ENCODE measurements at regions not wholly inside any gene's neighbourhood (a gene's known extent, or its start where the extent isn't known, plus 50 kb on each side); places are given as distances from the start of the nearest gene placed in this dataset.
"Not testable (repeated sequence)": the region's sequence is repeated elsewhere in the genome, so short reads cannot be mapped to it uniquely, and the experiment has no call there.

GRCh38 chr3:195969838-195970776, 61.8 kb upstream of the TNK2 start:
- DNase-seq, result not testable (repeated sequence)

GRCh38 chr3:195969341-195969740, 61.0 kb upstream of the TNK2 start:
- not testable (repeated sequence) for DNase-seq

- DNase-seq, result not testable (repeated sequence)
Observed at GRCh38 chr3:195968104-195968503, 59.8 kb upstream of the TNK2 start.

- DNase-seq, result not testable (repeated sequence)
Observed at GRCh38 chr3:195967387-195967720, 59.0 kb upstream of the TNK2 start.

DNA sequence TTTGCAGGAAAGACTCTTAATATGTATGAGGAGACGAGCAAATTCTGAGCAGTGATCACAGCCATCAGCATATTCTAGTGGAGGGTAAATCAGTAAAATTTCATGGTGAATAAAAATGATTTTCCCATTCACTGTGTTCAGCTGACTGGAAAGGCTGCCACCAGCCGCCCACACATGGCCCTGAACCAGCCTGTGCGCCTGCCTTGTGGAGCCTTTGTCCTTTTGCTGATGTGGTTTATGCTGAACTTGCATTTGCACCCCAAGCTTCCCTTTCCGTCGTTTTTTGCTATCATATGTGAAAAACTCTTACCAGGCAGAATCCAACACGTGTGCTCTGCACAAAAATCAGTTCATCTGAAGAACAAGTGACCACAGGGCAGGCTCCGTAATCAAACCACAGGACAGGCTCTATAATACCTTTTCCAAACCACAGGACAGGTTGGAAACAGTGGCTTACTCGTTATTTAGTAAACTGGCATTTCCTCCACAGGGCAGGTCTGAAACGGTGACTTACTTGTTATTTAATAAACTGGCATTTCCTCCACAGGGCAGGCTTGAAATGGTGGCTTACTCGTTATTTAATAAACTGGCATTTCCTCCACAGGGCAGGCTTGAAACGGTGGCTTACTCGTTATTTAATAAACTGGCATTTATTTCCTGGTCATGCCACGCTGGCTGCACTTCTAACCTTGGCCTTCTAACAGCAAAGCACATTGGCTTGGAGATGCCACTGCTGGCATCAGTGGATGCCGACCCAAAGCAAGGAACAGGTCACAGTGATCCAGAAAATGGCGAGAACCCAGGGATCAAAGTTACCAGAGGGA, 58.4 kb upstream of the TNK2 start:
- DNase-seq, result not testable (repeated sequence)

GRCh38 chr3:195965217-195965616, 56.9 kb upstream of the TNK2 start:
- not testable (repeated sequence) for DNase-seq

- DNase-seq, result not testable (repeated sequence)
Observed at GRCh38 chr3:195964318-195965107, 56.2 kb upstream of the TNK2 start.

- DNase-seq, result peak; percentile 10
Observed at GRCh38 chr3:195962222-195962621, 53.9 kb upstream of the TNK2 start.

- DNase-seq, result peak; percentile 37
Observed at GRCh38 chr3:195960971-195961775, 52.8 kb upstream of the TNK2 start.

DNA sequence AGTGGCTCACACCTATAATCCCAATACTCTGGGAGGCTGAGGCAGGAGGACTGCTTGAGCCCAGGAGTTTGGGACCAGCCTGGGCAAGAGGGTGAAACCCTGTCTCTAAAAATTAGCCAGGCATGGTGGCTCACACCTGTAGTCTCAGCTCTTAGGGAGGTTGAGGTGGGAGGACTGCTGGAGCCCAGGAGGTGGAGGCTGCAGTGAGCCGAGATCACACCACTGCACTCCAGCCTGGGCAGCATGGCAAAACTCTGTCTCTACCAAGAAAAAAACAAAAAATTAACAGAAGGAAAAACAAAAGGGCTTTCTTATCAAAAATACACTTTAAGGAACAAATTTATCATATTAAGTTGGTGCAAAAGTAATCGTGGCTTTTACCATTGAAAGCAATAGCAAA, 51.8 kb upstream of the TNK2 start:
- not testable (repeated sequence) for DNase-seq

- DNase-seq, result not testable (repeated sequence)
Observed at GRCh38 chr3:195959367-195960157, 51.2 kb upstream of the TNK2 start.

- DNase-seq, result not testable (repeated sequence)
Observed at GRCh38 chr3:195958736-195959135, 50.4 kb upstream of the TNK2 start.

All from activated naive CD4-positive, alpha-beta T cell treated with Interleukin-2 at 50 U/mL for 16 hours (primary cell).